ENCODE measurements at regions not wholly inside any gene's neighbourhood (a gene's known extent, or its start where the extent isn't known, plus 50 kb on each side); places are given as distances from the start of the nearest gene placed in this dataset.

DNA sequence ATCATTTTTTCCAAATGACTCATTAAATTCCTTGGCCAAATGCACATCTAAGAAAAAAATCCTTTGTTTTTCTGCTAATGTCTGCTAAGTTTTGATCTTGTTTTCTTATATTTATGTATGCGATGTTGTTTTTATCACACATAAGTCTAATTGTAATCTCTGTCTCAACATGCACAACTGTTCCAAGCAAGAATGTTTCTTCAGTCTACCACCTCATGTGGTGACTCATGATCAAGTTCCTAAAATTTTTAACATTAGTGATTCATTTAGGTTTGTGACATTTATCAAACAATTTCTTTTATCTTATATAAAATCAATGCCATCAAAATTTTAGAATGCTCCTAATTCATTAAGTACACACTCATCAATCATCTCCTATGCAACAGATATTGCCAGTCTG, 763.9 kb upstream of the FAM174A start:
- Histone ChIP-seq H4K8ac (ENCODE audit: low read depth, low read length) (no peak overlapping the region), H2BK5ac (ENCODE audit: low read length) (no peak overlapping the region), H3K4me3 (ENCODE audit: low read length in 2 of 2) (no peak overlapping the region), H4K91ac (ENCODE audit: low read depth, low read length, poor library complexity) (no peak overlapping the region), H3K36me3 (replicated peaks in 1 of 2; ENCODE audit: control insufficient read depth in 2 of 2, insufficient read depth in 2 of 2, low read length in 2 of 2) (no peaks in the 10 kb centered on the region), H3K79me1 (ENCODE audit: low read depth, low read length) (no peaks in the 10 kb centered on the region), H2BK15ac (ENCODE audit: low read length) (no peak overlapping the region), H3K18ac (ENCODE audit: low read length) (no peak overlapping the region), H2AK5ac (ENCODE audit: low read depth, low read length) (no peak overlapping the region), H3K9me3 (replicated peaks in 1 of 2; ENCODE audit: control insufficient read depth in 2 of 2, insufficient read depth in 1 of 2, low read depth in 1 of 2, low read length in 2 of 2) (no peaks in the 10 kb centered on the region), H3K14ac (ENCODE audit: low read length) (no peak overlapping the region), H3K4me1 (ENCODE audit: control insufficient read depth in 2 of 2, insufficient read depth in 1 of 2, low read depth in 1 of 2, low read length in 2 of 2) (no peaks in the 10 kb centered on the region), H3K4me2 (ENCODE audit: insufficient read depth, low read length, poor library complexity, severe bottlenecking) (no peak overlapping the region), H2AFZ (ENCODE audit: low read length) (no peak overlapping the region), H2BK120ac (ENCODE audit: low read depth, low read length) (no peak overlapping the region), H2BK12ac (ENCODE audit: low read length) (no peak overlapping the region), H3K27me3 (ENCODE audit: control insufficient read depth in 3 of 3, insufficient read depth in 3 of 3, low read depth in 1 of 3, low read length in 3 of 3) (no peaks in the 10 kb centered on the region), H3K27ac (replicated peaks; ENCODE audit: low read length) (no peak overlapping the region), H3K4ac (ENCODE audit: low read length) (no peak overlapping the region), H3K9ac (ENCODE audit: low read depth, low read length, poor library complexity) (no peak overlapping the region), H3K23ac (ENCODE audit: low read depth, low read length, poor library complexity) (no peak overlapping the region)
- no peak for DNase-seq (ENCODE audit: low spot score)
- no CpG with 5 or more reads among the region's 1 CpG for WGBS, 2 donors (ENCODE audit: extremely low coverage in 2 of 2, insufficient read length in 2 of 2, insufficient replicate concordance in 1 of 2)

DNA sequence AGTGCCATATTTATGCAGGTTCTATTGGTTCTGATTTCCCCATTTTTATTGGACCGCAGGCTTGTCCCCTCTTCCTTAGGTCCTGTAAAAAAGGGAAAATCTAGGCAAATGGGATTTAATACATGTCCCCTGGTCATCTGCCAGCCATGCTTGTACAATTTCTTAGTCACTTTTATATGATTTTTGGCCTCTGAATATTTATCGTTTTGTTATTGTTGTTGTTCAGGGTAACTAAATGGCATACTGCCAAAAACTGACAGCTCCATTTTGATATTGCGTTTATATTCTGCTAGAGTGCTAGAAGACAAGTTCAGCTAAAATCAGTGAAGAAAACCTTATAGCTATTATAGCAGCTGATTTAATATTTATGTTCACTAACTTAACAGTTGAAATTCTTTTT, 770.2 kb upstream of the FAM174A start:
- H2BK12ac ChIP-seq (ENCODE audit: low read length) = no peak overlapping the region
- H2BK120ac ChIP-seq (ENCODE audit: low read depth, low read length) = no peak overlapping the region
- H3K23ac ChIP-seq (ENCODE audit: low read depth, low read length, poor library complexity) = no peak overlapping the region
- no peak overlapping the region for H2BK15ac ChIP-seq (ENCODE audit: low read length)
- no peak overlapping the region for H3K18ac ChIP-seq (ENCODE audit: low read length)
- H2AK5ac ChIP-seq (ENCODE audit: low read depth, low read length) = no peak overlapping the region
- no CpG with 5 or more reads among the region's 3 CpGs for WGBS, 2 donors (ENCODE audit: extremely low coverage in 2 of 2, insufficient read length in 2 of 2, insufficient replicate concordance in 1 of 2)
- no peak overlapping the region for H4K8ac ChIP-seq (ENCODE audit: low read depth, low read length)
- H3K79me1 ChIP-seq (ENCODE audit: low read depth, low read length) = no peaks in the 10 kb centered on the region
- no peak overlapping the region for H3K27ac ChIP-seq (replicated peaks; ENCODE audit: low read length)
- H3K9me3 ChIP-seq (replicated peaks in 1 of 2; ENCODE audit: control insufficient read depth in 2 of 2, insufficient read depth in 1 of 2, low read depth in 1 of 2, low read length in 2 of 2) = no peaks in the 10 kb centered on the region
- no peak overlapping the region for H2BK5ac ChIP-seq (ENCODE audit: low read length)
- no peak overlapping the region for H3K9ac ChIP-seq (ENCODE audit: low read depth, low read length, poor library complexity)
- no peak overlapping the region for H3K4me2 ChIP-seq (ENCODE audit: insufficient read depth, low read length, poor library complexity, severe bottlenecking)
- H3K4me1 ChIP-seq (ENCODE audit: control insufficient read depth in 2 of 2, insufficient read depth in 1 of 2, low read depth in 1 of 2, low read length in 2 of 2) = no peaks in the 10 kb centered on the region
- H3K27me3 ChIP-seq (ENCODE audit: control insufficient read depth in 3 of 3, insufficient read depth in 3 of 3, low read depth in 1 of 3, low read length in 3 of 3) = no peaks in the 10 kb centered on the region
- no peak for DNase-seq (ENCODE audit: low spot score)
- H3K4me3 ChIP-seq (ENCODE audit: low read length in 2 of 2) = no peak overlapping the region
- H4K91ac ChIP-seq (ENCODE audit: low read depth, low read length, poor library complexity) = no peak overlapping the region
- no peak overlapping the region for H2AFZ ChIP-seq (ENCODE audit: low read length)
- no peak overlapping the region for H3K4ac ChIP-seq (ENCODE audit: low read length)
- H3K14ac ChIP-seq (ENCODE audit: low read length) = no peak overlapping the region
- H3K36me3 ChIP-seq (replicated peaks in 1 of 2; ENCODE audit: control insufficient read depth in 2 of 2, insufficient read depth in 2 of 2, low read length in 2 of 2) = no peaks in the 10 kb centered on the region

DNA sequence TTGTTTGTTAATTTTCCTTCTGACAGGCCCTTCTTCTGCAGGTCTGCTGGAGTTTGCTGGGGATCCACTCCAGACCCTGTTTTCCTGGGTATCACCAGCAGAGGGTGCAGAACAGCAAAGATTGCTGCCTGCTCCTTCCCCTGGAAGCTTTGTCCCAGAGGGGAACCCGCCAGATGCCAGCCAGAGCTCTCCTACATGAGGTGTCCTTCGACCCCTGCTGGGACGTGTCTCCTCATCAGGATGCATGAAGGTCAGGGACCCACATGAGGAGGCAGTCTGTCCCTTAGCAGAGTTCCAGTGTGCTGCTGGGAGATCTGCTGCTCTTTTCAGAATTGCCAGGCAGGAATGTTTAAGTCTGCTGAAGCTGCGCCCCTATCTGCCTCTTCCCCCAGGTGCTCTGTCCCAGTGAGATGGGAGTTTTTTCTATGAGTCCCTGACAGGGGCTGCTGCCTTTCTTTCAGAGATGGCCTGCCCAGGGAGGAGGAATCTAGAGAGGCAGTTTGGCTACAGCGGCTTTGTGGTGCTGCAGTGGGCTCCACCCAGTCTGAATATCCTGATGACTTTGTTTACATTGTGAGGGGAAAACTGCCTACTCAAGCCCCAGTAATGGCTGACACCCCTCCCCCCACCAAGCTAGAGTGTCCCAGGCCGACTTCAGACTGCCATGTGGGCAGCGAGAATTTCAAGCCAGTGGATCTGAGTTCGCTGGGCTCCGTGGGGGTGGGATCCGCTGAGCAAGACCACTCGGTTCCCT, 772.0 kb upstream of the FAM174A start:
- no peak overlapping the region for H3K4me2 ChIP-seq (ENCODE audit: insufficient read depth, low read length, poor library complexity, severe bottlenecking)

DNA sequence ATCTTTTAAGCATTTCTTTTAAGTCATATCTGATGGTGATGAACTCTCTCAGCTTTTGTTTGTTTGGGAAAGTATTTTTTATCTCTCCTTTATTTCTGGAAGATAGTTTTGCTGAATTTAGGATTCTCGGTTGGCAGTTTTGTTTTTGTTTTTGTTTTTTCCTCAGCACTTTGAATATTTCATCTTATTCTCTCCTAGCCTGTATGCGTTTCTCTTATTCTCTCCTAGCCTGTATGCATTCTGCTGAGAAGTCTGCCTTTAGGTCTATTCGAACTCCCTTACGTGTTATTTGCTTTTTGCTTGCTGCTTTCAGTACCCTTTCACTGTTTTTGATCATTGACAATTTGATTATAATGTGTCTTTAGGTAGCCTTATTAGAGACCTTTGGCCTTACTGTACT, 787.8 kb upstream of the FAM174A start:
- Histone ChIP-seq H2BK5ac (ENCODE audit: low read length) (no peak overlapping the region), H2BK12ac (ENCODE audit: low read length) (no peak overlapping the region), H3K18ac (ENCODE audit: low read length) (no peak overlapping the region), H3K9me3 (replicated peaks in 1 of 2; ENCODE audit: control insufficient read depth in 2 of 2, insufficient read depth in 1 of 2, low read depth in 1 of 2, low read length in 2 of 2) (no peaks in the 10 kb centered on the region), H3K4me1 (ENCODE audit: control insufficient read depth in 2 of 2, insufficient read depth in 1 of 2, low read depth in 1 of 2, low read length in 2 of 2) (no peaks in the 10 kb centered on the region), H3K4me2 (ENCODE audit: insufficient read depth, low read length, poor library complexity, severe bottlenecking) (no peak overlapping the region), H3K36me3 (replicated peaks in 1 of 2; ENCODE audit: control insufficient read depth in 2 of 2, insufficient read depth in 2 of 2, low read length in 2 of 2) (no peaks in the 10 kb centered on the region), H3K27ac (replicated peaks; ENCODE audit: low read length) (no peak overlapping the region), H4K91ac (ENCODE audit: low read depth, low read length, poor library complexity) (no peak overlapping the region), H2BK15ac (ENCODE audit: low read length) (no peak overlapping the region), H3K9ac (ENCODE audit: low read depth, low read length, poor library complexity) (no peak overlapping the region), H3K79me1 (ENCODE audit: low read depth, low read length) (no peaks in the 10 kb centered on the region), H2AK5ac (ENCODE audit: low read depth, low read length) (no peak overlapping the region), H2BK120ac (ENCODE audit: low read depth, low read length) (no peak overlapping the region), H3K4me3 (ENCODE audit: low read length in 2 of 2) (no peak overlapping the region), H3K4ac (ENCODE audit: low read length) (no peak overlapping the region), H2AFZ (ENCODE audit: low read length) (no peak overlapping the region), H3K27me3 (ENCODE audit: control insufficient read depth in 3 of 3, insufficient read depth in 3 of 3, low read depth in 1 of 3, low read length in 3 of 3) (no peaks in the 10 kb centered on the region), H3K23ac (ENCODE audit: low read depth, low read length, poor library complexity) (no peak overlapping the region), H4K8ac (ENCODE audit: low read depth, low read length) (no peak overlapping the region), H3K14ac (ENCODE audit: low read length) (no peak overlapping the region)
- no CpG with 5 or more reads among the region's 4 CpGs for WGBS, 2 donors (ENCODE audit: extremely low coverage in 2 of 2, insufficient read length in 2 of 2, insufficient replicate concordance in 1 of 2)
- no peak for DNase-seq (ENCODE audit: low spot score)

More for the DNA sequence above, 772.0 kb upstream of the FAM174A start:
- Histone ChIP-seq H2AK5ac (ENCODE audit: low read depth, low read length) (no peak overlapping the region), H2BK5ac (ENCODE audit: low read length) (no peak overlapping the region), H3K9me3 (replicated peaks in 1 of 2; ENCODE audit: control insufficient read depth in 2 of 2, insufficient read depth in 1 of 2, low read depth in 1 of 2, low read length in 2 of 2) (peaks cover 0 to 1% of the 10 kb centered on the region in 2 donors), H2AFZ (ENCODE audit: low read length) (peak overlapping the region; percentile 83), H3K27ac (replicated peaks; ENCODE audit: low read length) (no peak overlapping the region), H4K8ac (ENCODE audit: low read depth, low read length) (no peak overlapping the region), H3K9ac (ENCODE audit: low read depth, low read length, poor library complexity) (no peak overlapping the region), H3K36me3 (replicated peaks in 1 of 2; ENCODE audit: control insufficient read depth in 2 of 2, insufficient read depth in 2 of 2, low read length in 2 of 2) (no peaks in the 10 kb centered on the region), H3K27me3 (ENCODE audit: control insufficient read depth in 3 of 3, insufficient read depth in 3 of 3, low read depth in 1 of 3, low read length in 3 of 3) (no peaks in the 10 kb centered on the region), H3K4me3 (ENCODE audit: low read length in 2 of 2) (no peak overlapping the region), H3K23ac (ENCODE audit: low read depth, low read length, poor library complexity) (no peak overlapping the region), H4K91ac (ENCODE audit: low read depth, low read length, poor library complexity) (no peak overlapping the region), H2BK120ac (ENCODE audit: low read depth, low read length) (no peak overlapping the region), H3K18ac (ENCODE audit: low read length) (no peak overlapping the region), H3K79me1 (ENCODE audit: low read depth, low read length) (no peaks in the 10 kb centered on the region), H3K4me1 (ENCODE audit: control insufficient read depth in 2 of 2, insufficient read depth in 1 of 2, low read depth in 1 of 2, low read length in 2 of 2) (no peaks in the 10 kb centered on the region), H3K4ac (ENCODE audit: low read length) (no peak overlapping the region), H3K14ac (ENCODE audit: low read length) (no peak overlapping the region), H2BK15ac (ENCODE audit: low read length) (no peak overlapping the region), H2BK12ac (ENCODE audit: low read length) (no peak overlapping the region)
- no CpG with 5 or more reads among the region's 11 CpGs for WGBS, 2 donors (ENCODE audit: extremely low coverage in 2 of 2, insufficient read length in 2 of 2, insufficient replicate concordance in 1 of 2)
- DNase-seq (ENCODE audit: low spot score) = no peak
